NCI-H2171 (cell line): ENCODE measurements at regions not wholly inside any gene's neighbourhood (a gene's known extent, or its start where the extent isn't known, plus 50 kb on each side); places are given as distances from the start of the nearest gene placed in this dataset.
"Not testable (repeated sequence)": the region's sequence is repeated elsewhere in the genome, so short reads cannot be mapped to it uniquely, and the experiment has no call there.

Source experiments
- DNase-seq: peaks from one replicate; lab custom pipeline; 2025; lab: John Stamatoyannopoulos, UW

- DNase-seq: no peak
Observed at GRCh38 chr2:12452185-12452584, 264.6 kb upstream of the TRIB2 start.

- DNase-seq: no peak
Observed at GRCh38 chr2:12453731-12454130, 263.0 kb upstream of the TRIB2 start.

- no peak for DNase-seq
Observed at GRCh38 chr2:12455661-12456060, 261.1 kb upstream of the TRIB2 start.

- no peak for DNase-seq
Observed at GRCh38 chr2:12456293-12457106, 260.2 kb upstream of the TRIB2 start.

- no peak for DNase-seq
Observed at GRCh38 chr2:12457831-12458230, 258.9 kb upstream of the TRIB2 start.

- DNase-seq: no peak
Observed at GRCh38 chr2:12463189-12463588, 253.5 kb upstream of the TRIB2 start.

GRCh38 chr2:12465631-12466135, 251.1 kb upstream of the TRIB2 start:
- no peak for DNase-seq

- DNase-seq: no peak
Observed at GRCh38 chr2:12467303-12467702, 249.4 kb upstream of the TRIB2 start.

- no peak for DNase-seq
Observed at GRCh38 chr2:12469141-12469561, 247.6 kb upstream of the TRIB2 start.

GRCh38 chr2:12472265-12472664, 244.5 kb upstream of the TRIB2 start:
- DNase-seq: not testable (repeated sequence)

GRCh38 chr2:12478151-12479064, 238.3 kb upstream of the TRIB2 start:
- no peak for DNase-seq

GRCh38 chr2:12479065-12479601, 237.6 kb upstream of the TRIB2 start:
- DNase-seq: no peak

- no peak for DNase-seq
Observed at GRCh38 chr2:12484536-12485115, 232.1 kb upstream of the TRIB2 start.

GRCh38 chr2:12486205-12487118, 230.3 kb upstream of the TRIB2 start:
- DNase-seq: no peak

- no peak for DNase-seq
Observed at GRCh38 chr2:12487253-12488004, 229.3 kb upstream of the TRIB2 start.

- no peak for DNase-seq
Observed at GRCh38 chr2:12488352-12489318, 228.1 kb upstream of the TRIB2 start.

GRCh38 chr2:12490641-12491040, 226.1 kb upstream of the TRIB2 start:
- no peak for DNase-seq

- not testable (repeated sequence) for DNase-seq
Observed at GRCh38 chr2:12492360-12492759, 224.4 kb upstream of the TRIB2 start.

- DNase-seq: no peak
Observed at GRCh38 chr2:12493031-12493513, 223.7 kb upstream of the TRIB2 start.
